KMS-11 (cell line): ENCODE measurements at regions not wholly inside any gene's neighbourhood (a gene's known extent, or its start where the extent isn't known, plus 50 kb on each side); places are given as distances from the start of the nearest gene placed in this dataset.

Experiments
- H2AFZ ChIP-seq: fragments of 200-600 bp; sonication (generic); 2 replicates; pipeline ENCODE4 v1.6.1; 2016; ENCODE audit warnings: antibody characterized with exemption, mixed run types, low read depth
- H3K27ac ChIP-seq: fragments of 200-600 bp; sonication (generic); 2 replicates; pipeline ENCODE4 v1.6.1; 2016; ENCODE audit warnings: mild to moderate bottlenecking, mixed run types
- H3K27me3 ChIP-seq: fragments of 200-600 bp; sonication (generic); 2 replicates; pipeline ENCODE4 v1.6.1; 2017; ENCODE audit warnings: mild to moderate bottlenecking, low read depth, mixed run types, moderate library complexity; ENCODE audit not compliant: insufficient read depth
- H3K36me3 ChIP-seq: fragments of 200-600 bp; sonication (generic); 2 replicates; pipeline ENCODE4 v1.6.1; 2017; ENCODE audit warnings: mild to moderate bottlenecking, mixed run types; ENCODE audit not compliant: insufficient read depth
- H3K4me1 ChIP-seq: fragments of 200-600 bp; sonication (generic); 2 replicates; pipeline ENCODE4 v1.6.1; 2016; ENCODE audit warnings: mild to moderate bottlenecking, low read depth, mixed run types; ENCODE audit not compliant: poor library complexity, severe bottlenecking
- H3K4me2 ChIP-seq: fragments of 200-600 bp; sonication (generic); 2 replicates; pipeline ENCODE4 v1.7.0; 2016; ENCODE audit warnings: mild to moderate bottlenecking, mixed run types
- H3K4me3 ChIP-seq: fragments of 200-600 bp; sonication (generic); IDR thresholded peaks from 2 replicates; pipeline ENCODE4 v1.6.1; 2017; ENCODE audit warnings: low read depth, low read length, mixed read lengths; ENCODE audit not compliant: insufficient read depth
- H3K79me2 ChIP-seq: fragments of 200-600 bp; sonication (generic); 2 replicates; pipeline ENCODE4 v1.6.1; 2016; ENCODE audit warnings: low read depth, mixed run types; ENCODE audit not compliant: insufficient read depth
- H3K9ac ChIP-seq: fragments of 200-600 bp; sonication (generic); 2 replicates; pipeline ENCODE4 v1.6.1; 2016; ENCODE audit warnings: mild to moderate bottlenecking, mixed run types
- H4K20me1 ChIP-seq: fragments of 200-600 bp; sonication (generic); 2 replicates; pipeline ENCODE4 v1.6.1; 2016; ENCODE audit warnings: mild to moderate bottlenecking, mixed run types; ENCODE audit not compliant: insufficient read depth
- TF ChIP-seq, protein P1 (sequence below): fragments of 200-600 bp; sonication (generic); conservative IDR thresholded peaks from 2 replicates; pipeline ENCODE4 v1.6.1; 2017; ENCODE audit warnings: low read depth, mild to moderate bottlenecking, antibody characterized with exemption, low read length, moderate library complexity, mixed read lengths

DNA sequence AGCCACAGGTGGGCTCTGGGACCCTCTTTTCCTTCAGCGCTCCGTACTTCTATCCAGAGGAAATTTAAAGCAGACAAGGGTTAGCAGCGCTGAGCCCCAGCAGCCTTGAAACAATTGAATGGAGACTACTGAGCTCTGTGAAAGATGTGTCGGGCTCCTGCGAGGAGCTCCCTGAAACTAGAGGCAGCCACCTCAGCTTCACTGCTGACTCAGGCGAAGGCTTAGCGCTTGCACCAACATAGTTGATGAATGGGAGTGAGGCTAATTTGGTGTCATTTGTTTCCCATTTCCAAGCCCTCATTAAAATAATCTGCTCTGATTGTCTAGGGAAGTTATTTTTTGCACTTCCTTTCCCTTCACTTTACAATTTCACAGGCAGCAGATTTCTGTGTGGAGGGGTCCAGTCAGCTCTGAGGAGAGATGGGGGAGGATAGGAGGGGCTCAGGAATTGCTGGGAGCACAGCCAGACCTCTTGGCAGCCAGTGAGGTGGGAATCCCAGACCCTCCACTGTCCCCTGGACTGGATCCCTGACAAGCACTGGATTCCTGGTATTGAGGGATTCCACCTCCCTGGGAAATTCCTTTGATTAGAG lies 398.9 kb upstream of the PLXNA2 start:
- Histone ChIP-seq H4K20me1 (no peaks in the 10 kb centered on the region), H3K9ac (no peak overlapping the region), H3K4me1 (peaks cover 26% of the 10 kb centered on the region), H2AFZ (no peak overlapping the region), H3K79me2 (no peaks in the 10 kb centered on the region), H3K4me2 (peak overlapping the region; percentile 41; the same call in 1 of the 2 replicates), H3K27me3 (no peaks in the 10 kb centered on the region), H3K4me3 (no peak overlapping the region), H3K27ac (no peak overlapping the region), H3K36me3 (no peaks in the 10 kb centered on the region)
- TF ChIP-seq, protein P1, sequence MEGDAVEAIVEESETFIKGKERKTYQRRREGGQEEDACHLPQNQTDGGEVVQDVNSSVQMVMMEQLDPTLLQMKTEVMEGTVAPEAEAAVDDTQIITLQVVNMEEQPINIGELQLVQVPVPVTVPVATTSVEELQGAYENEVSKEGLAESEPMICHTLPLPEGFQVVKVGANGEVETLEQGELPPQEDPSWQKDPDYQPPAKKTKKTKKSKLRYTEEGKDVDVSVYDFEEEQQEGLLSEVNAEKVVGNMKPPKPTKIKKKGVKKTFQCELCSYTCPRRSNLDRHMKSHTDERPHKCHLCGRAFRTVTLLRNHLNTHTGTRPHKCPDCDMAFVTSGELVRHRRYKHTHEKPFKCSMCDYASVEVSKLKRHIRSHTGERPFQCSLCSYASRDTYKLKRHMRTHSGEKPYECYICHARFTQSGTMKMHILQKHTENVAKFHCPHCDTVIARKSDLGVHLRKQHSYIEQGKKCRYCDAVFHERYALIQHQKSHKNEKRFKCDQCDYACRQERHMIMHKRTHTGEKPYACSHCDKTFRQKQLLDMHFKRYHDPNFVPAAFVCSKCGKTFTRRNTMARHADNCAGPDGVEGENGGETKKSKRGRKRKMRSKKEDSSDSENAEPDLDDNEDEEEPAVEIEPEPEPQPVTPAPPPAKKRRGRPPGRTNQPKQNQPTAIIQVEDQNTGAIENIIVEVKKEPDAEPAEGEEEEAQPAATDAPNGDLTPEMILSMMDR = no peak

DNA sequence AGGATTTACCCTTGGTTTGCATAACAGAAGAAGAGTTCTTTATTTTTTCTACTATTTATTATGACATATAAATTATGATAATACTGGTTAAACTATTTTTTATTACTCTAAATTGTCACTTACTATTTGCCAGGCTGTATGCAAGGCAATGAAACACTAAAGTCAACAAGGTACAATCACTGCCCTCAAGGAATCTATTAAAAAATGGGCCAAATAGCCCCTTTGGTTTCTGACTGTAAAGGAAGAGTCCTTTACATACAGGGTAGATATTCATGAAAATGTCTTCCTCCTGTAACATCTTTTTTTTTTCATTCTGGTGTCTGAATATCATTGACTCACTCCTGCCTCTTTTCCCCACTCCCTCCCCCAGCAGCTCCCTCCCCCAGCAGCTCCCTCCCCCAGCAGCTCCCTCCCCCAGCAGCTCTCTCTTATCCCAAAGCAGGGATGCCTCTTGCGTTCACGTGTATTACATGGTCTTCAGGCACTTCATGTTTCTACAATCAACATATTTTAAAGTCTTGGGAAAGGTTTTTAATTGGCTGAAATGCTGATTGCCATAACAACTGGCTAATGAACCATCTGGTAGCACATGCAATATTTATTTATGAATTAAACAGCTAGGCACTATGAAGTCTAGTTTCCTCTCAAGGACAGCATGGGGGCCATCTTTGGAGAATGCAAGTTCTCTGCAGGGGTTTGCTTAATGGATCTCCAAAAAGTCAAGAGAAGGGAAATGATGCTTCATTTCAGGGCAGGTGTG lies 400.4 kb upstream of the PLXNA2 start:
- Histone ChIP-seq H3K9ac (no peak overlapping the region), H3K4me2 (no peak overlapping the region), H3K27ac (no peak overlapping the region), H3K79me2 (no peaks in the 10 kb centered on the region), H3K36me3 (no peaks in the 10 kb centered on the region), H3K27me3 (no peaks in the 10 kb centered on the region), H4K20me1 (no peaks in the 10 kb centered on the region), H3K4me1 (peaks cover 26% of the 10 kb centered on the region), H3K4me3 (no peak overlapping the region), H2AFZ (no peak overlapping the region)
- TF ChIP-seq, protein P1 = no peak

DNA sequence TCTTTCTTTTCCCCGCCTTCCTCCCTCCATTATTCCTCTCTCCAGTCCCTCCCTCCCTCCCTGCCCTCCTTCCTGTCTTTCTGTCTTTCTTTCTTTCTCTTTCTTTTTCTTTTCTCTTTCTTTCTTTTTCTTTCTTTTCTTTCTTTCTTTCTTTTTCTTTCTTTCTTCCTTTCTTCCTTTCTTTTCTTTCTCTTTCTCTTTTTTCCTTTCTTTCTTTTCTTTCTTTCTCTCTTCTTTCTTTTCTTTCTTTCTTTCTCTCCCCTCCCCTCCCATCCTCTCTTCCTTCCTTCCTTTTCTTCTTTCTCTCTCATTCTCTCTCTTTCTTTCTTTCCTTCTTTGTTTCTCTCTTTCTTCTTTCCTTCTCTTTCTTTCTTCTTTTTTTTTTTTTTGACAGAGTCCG lies 402.2 kb upstream of the PLXNA2 start:
- Histone ChIP-seq H4K20me1 (no peaks in the 10 kb centered on the region), H2AFZ (no peak overlapping the region), H3K4me2 (no peak overlapping the region), H3K4me1 (peaks cover 18% of the 10 kb centered on the region), H3K79me2 (no peaks in the 10 kb centered on the region), H3K27ac (no peak overlapping the region), H3K4me3 (no peak overlapping the region), H3K9ac (no peak overlapping the region), H3K36me3 (no peaks in the 10 kb centered on the region), H3K27me3 (no peaks in the 10 kb centered on the region)
- TF ChIP-seq, protein P1 = no peak

DNA sequence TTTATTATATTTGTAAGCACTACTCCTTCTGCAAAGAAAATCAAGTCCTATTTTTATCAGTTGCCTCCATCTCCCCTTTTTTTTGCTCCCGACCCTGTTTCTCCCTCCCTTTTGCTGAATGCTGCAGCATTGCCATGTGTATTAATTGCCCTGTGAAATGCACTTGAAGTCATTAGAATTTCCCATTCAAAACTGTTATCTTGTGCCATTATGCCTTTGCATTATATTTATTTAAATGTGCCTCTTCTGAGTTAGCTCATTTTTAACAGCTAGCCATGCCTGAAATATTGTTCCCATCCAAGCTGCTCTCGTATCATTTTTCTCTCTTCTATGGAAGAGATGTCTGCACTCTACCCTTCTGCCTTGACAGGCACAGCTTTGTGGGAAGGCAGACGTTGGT lies 404.0 kb upstream of the PLXNA2 start:
- TF ChIP-seq, protein P1 = no peak
- Histone ChIP-seq H4K20me1 (no peaks in the 10 kb centered on the region), H3K79me2 (no peaks in the 10 kb centered on the region), H3K4me1 (peaks cover 14% of the 10 kb centered on the region), H3K4me2 (no peak overlapping the region), H3K9ac (no peak overlapping the region), H3K27me3 (no peaks in the 10 kb centered on the region), H3K27ac (no peak overlapping the region), H3K4me3 (no peak overlapping the region), H2AFZ (no peak overlapping the region), H3K36me3 (no peaks in the 10 kb centered on the region)
